ENCODE measurements at regions not wholly inside any gene's neighbourhood (a gene's known extent, or its start where the extent isn't known, plus 50 kb on each side); places are given as distances from the start of the nearest gene placed in this dataset.

GRCh38 chr4:84441758-84442377 lies 57.2 kb downstream of the NKX6-1 start:
- H3K4me1 ChIP-seq (ENCODE audit: insufficient read depth, low read length) = peaks cover 14% of the 10 kb centered on the region
- H3K4me3 ChIP-seq (ENCODE audit: low read length) = no peak overlapping the region
- H3K27me3 ChIP-seq (ENCODE audit: insufficient read depth, low read length) = no peaks in the 10 kb centered on the region
- H3K9me3 ChIP-seq (ENCODE audit: low read length) = no peaks in the 10 kb centered on the region
- H3K36me3 ChIP-seq (ENCODE audit: insufficient read depth, low read length) = no peaks in the 10 kb centered on the region
- H2AFZ ChIP-seq (ENCODE audit: low read depth, low read length) = no peak overlapping the region

GRCh38 chr4:84439996-84440395 lies 59.1 kb downstream of the NKX6-1 start:
- Histone ChIP-seq H3K36me3 (ENCODE audit: insufficient read depth, low read length) (no peaks in the 10 kb centered on the region), H3K27me3 (ENCODE audit: insufficient read depth, low read length) (no peaks in the 10 kb centered on the region), H3K4me1 (ENCODE audit: insufficient read depth, low read length) (peaks cover 14% of the 10 kb centered on the region), H3K9me3 (ENCODE audit: low read length) (no peaks in the 10 kb centered on the region), H2AFZ (ENCODE audit: low read depth, low read length) (no peak overlapping the region), H3K4me3 (ENCODE audit: low read length) (no peak overlapping the region)

- H3K27me3 ChIP-seq (ENCODE audit: insufficient read depth, low read length) = no peaks in the 10 kb centered on the region
- no peak overlapping the region for H2AFZ ChIP-seq (ENCODE audit: low read depth, low read length)
- no peaks in the 10 kb centered on the region for H3K9me3 ChIP-seq (ENCODE audit: low read length)
- peaks cover 30% of the 10 kb centered on the region for H3K4me1 ChIP-seq (ENCODE audit: insufficient read depth, low read length)
- H3K4me3 ChIP-seq (ENCODE audit: low read length) = no peak overlapping the region
- H3K36me3 ChIP-seq (ENCODE audit: insufficient read depth, low read length) = no peaks in the 10 kb centered on the region
Observed at GRCh38 chr4:84436812-84437211, 62.3 kb downstream of the NKX6-1 start.

GRCh38 chr4:84434344-84434743 lies 64.7 kb downstream of the NKX6-1 start:
- Histone ChIP-seq H3K36me3 (ENCODE audit: insufficient read depth, low read length) (no peaks in the 10 kb centered on the region), H2AFZ (ENCODE audit: low read depth, low read length) (no peak overlapping the region), H3K4me1 (ENCODE audit: insufficient read depth, low read length) (peaks cover 16% of the 10 kb centered on the region), H3K9me3 (ENCODE audit: low read length) (no peaks in the 10 kb centered on the region), H3K27me3 (ENCODE audit: insufficient read depth, low read length) (no peaks in the 10 kb centered on the region), H3K4me3 (ENCODE audit: low read length) (no peak overlapping the region)

GRCh38 chr4:84433633-84434222 lies 65.4 kb downstream of the NKX6-1 start:
- Histone ChIP-seq H3K4me3 (ENCODE audit: low read length) (no peak overlapping the region), H3K36me3 (ENCODE audit: insufficient read depth, low read length) (no peaks in the 10 kb centered on the region), H3K4me1 (ENCODE audit: insufficient read depth, low read length) (peaks cover 16% of the 10 kb centered on the region), H3K27me3 (ENCODE audit: insufficient read depth, low read length) (no peaks in the 10 kb centered on the region), H2AFZ (ENCODE audit: low read depth, low read length) (no peak overlapping the region), H3K9me3 (ENCODE audit: low read length) (no peaks in the 10 kb centered on the region)

GRCh38 chr4:84432713-84433112 lies 66.4 kb downstream of the NKX6-1 start:
- Histone ChIP-seq H3K4me1 (ENCODE audit: insufficient read depth, low read length) (peaks cover 16% of the 10 kb centered on the region), H3K27me3 (ENCODE audit: insufficient read depth, low read length) (no peaks in the 10 kb centered on the region), H2AFZ (ENCODE audit: low read depth, low read length) (no peak overlapping the region), H3K4me3 (ENCODE audit: low read length) (no peak overlapping the region), H3K9me3 (ENCODE audit: low read length) (no peaks in the 10 kb centered on the region), H3K36me3 (ENCODE audit: insufficient read depth, low read length) (no peaks in the 10 kb centered on the region)

GRCh38 chr4:84420608-84421007 lies 78.5 kb downstream of the NKX6-1 start:
- Histone ChIP-seq H3K4me1 (ENCODE audit: insufficient read depth, low read length) (peaks cover 11% of the 10 kb centered on the region), H3K27me3 (ENCODE audit: insufficient read depth, low read length) (no peaks in the 10 kb centered on the region), H3K9me3 (ENCODE audit: low read length) (no peaks in the 10 kb centered on the region), H2AFZ (ENCODE audit: low read depth, low read length) (no peak overlapping the region), H3K36me3 (ENCODE audit: insufficient read depth, low read length) (no peaks in the 10 kb centered on the region), H3K4me3 (ENCODE audit: low read length) (no peak overlapping the region)

GRCh38 chr4:84419201-84419600 lies 79.9 kb downstream of the NKX6-1 start:
- no peaks in the 10 kb centered on the region for H3K36me3 ChIP-seq (ENCODE audit: insufficient read depth, low read length)
- H3K9me3 ChIP-seq (ENCODE audit: low read length) = no peaks in the 10 kb centered on the region
- no peaks in the 10 kb centered on the region for H3K27me3 ChIP-seq (ENCODE audit: insufficient read depth, low read length)
- peaks cover 19% of the 10 kb centered on the region for H3K4me1 ChIP-seq (ENCODE audit: insufficient read depth, low read length)
- no peak overlapping the region for H2AFZ ChIP-seq (ENCODE audit: low read depth, low read length)
- H3K4me3 ChIP-seq (ENCODE audit: low read length) = no peak overlapping the region

- Histone ChIP-seq H3K27me3 (ENCODE audit: insufficient read depth, low read length) (no peaks in the 10 kb centered on the region), H3K36me3 (ENCODE audit: insufficient read depth, low read length) (no peaks in the 10 kb centered on the region), H3K9me3 (ENCODE audit: low read length) (no peaks in the 10 kb centered on the region), H2AFZ (ENCODE audit: low read depth, low read length) (no peak overlapping the region), H3K4me3 (ENCODE audit: low read length) (no peak overlapping the region), H3K4me1 (ENCODE audit: insufficient read depth, low read length) (peaks cover 19% of the 10 kb centered on the region)
Observed at GRCh38 chr4:84417997-84418709, 80.9 kb downstream of the NKX6-1 start.

GRCh38 chr4:84413976-84414375 lies 85.1 kb downstream of the NKX6-1 start:
- peaks cover 25% of the 10 kb centered on the region for H3K4me1 ChIP-seq (ENCODE audit: insufficient read depth, low read length)
- H3K36me3 ChIP-seq (ENCODE audit: insufficient read depth, low read length) = no peaks in the 10 kb centered on the region

GRCh38 chr4:84413480-84413879 lies 85.6 kb downstream of the NKX6-1 start:
- no peak overlapping the region for H2AFZ ChIP-seq (ENCODE audit: low read depth, low read length)
- H3K9me3 ChIP-seq (ENCODE audit: low read length) = no peaks in the 10 kb centered on the region
- peaks cover 25% of the 10 kb centered on the region for H3K4me1 ChIP-seq (ENCODE audit: insufficient read depth, low read length)
- no peaks in the 10 kb centered on the region for H3K27me3 ChIP-seq (ENCODE audit: insufficient read depth, low read length)
- H3K36me3 ChIP-seq (ENCODE audit: insufficient read depth, low read length) = no peaks in the 10 kb centered on the region
- H3K4me3 ChIP-seq (ENCODE audit: low read length) = no peak overlapping the region

More at GRCh38 chr4:84413976-84414375, 85.1 kb downstream of the NKX6-1 start:
- no peak overlapping the region for H3K4me3 ChIP-seq (ENCODE audit: low read length)
- no peaks in the 10 kb centered on the region for H3K27me3 ChIP-seq (ENCODE audit: insufficient read depth, low read length)
- H2AFZ ChIP-seq (ENCODE audit: low read depth, low read length) = no peak overlapping the region
- no peaks in the 10 kb centered on the region for H3K9me3 ChIP-seq (ENCODE audit: low read length)

- H3K36me3 ChIP-seq (ENCODE audit: insufficient read depth, low read length) = no peaks in the 10 kb centered on the region
- no peaks in the 10 kb centered on the region for H3K27me3 ChIP-seq (ENCODE audit: insufficient read depth, low read length)
- H3K4me1 ChIP-seq (ENCODE audit: insufficient read depth, low read length) = peaks cover 14% of the 10 kb centered on the region
- H2AFZ ChIP-seq (ENCODE audit: low read depth, low read length) = no peak overlapping the region
- H3K4me3 ChIP-seq (ENCODE audit: low read length) = no peak overlapping the region
- H3K9me3 ChIP-seq (ENCODE audit: low read length) = no peaks in the 10 kb centered on the region
Observed at GRCh38 chr4:84412062-84412461, 87.0 kb downstream of the NKX6-1 start.

- no peaks in the 10 kb centered on the region for H3K27me3 ChIP-seq (ENCODE audit: insufficient read depth, low read length)
- H3K36me3 ChIP-seq (ENCODE audit: insufficient read depth, low read length) = no peaks in the 10 kb centered on the region
- peaks cover 6% of the 10 kb centered on the region for H3K4me1 ChIP-seq (ENCODE audit: insufficient read depth, low read length)
- no peak overlapping the region for H3K4me3 ChIP-seq (ENCODE audit: low read length)
- no peak overlapping the region for H2AFZ ChIP-seq (ENCODE audit: low read depth, low read length)
- H3K9me3 ChIP-seq (ENCODE audit: low read length) = no peaks in the 10 kb centered on the region
Observed at GRCh38 chr4:84407554-84408407, 91.3 kb downstream of the NKX6-1 start.
